Prostate gland (tissue), 2 donors: ENCODE measurements at regions not wholly inside any gene's neighbourhood (a gene's known extent, or its start where the extent isn't known, plus 50 kb on each side); places are given as distances from the start of the nearest gene placed in this dataset.
A peak's percentile ranks its signal among the peaks of the same experiment; 100 is the strongest.

Source experiments
- DNase-seq: peaks from one replicate; pipeline ENCODE4 v3.0.0-alpha.2; 2019; ENCODE audit warnings: low spot score
- H3K27ac ChIP-seq, 2 donors: fragments of 200-600 bp; sonication (generic); 2 replicates each; pipeline ENCODE4 v1.5.1; 2017 to 2019
- H3K27me3 ChIP-seq: fragments of 200-600 bp; sonication (generic); replicated peaks from 2 replicates; pipeline ENCODE4 v1.5.1; 2019; ENCODE audit not compliant: insufficient read depth
- H3K36me3 ChIP-seq, 2 donors: fragments of 200-600 bp; sonication (generic); 1 replicate in 1 of 2; 2 replicates in 1 of 2; pipeline versions ENCODE4 v1.5.1 to v1.8.1; 2017 to 2019
- H3K4me1 ChIP-seq: fragments of 200-600 bp; sonication (generic); replicated peaks from 2 replicates; pipeline ENCODE4 v1.5.1; 2019
- H3K4me3 ChIP-seq, 2 donors: fragments of 200-600 bp; sonication (generic); 2 replicates each; pipeline ENCODE4 v1.5.1; 2017 to 2019
- H3K9me3 ChIP-seq: fragments of 200-600 bp; sonication (generic); 2 replicates; pipeline ENCODE4 v1.5.1; 2017
- POLR2A ChIP-seq: fragments of 450-650 bp; IDR thresholded peaks from one replicate; pipeline ENCODE4 v1.6.1; 2016; ENCODE audit warnings: antibody characterized with exemption, mild to moderate bottlenecking
- POLR2AphosphoS5 ChIP-seq: sonication (generic); formaldehyde crosslinking; IDR thresholded peaks from one replicate; pipeline ENCODE4 v1.6.1; 2017; ENCODE audit warnings: antibody characterized with exemption
- WGBS: methylation state at CpG from one replicate; pipeline ENCODE4 v1.1.5; 2018; 5-methylcytosine and 5-hydroxymethylcytosine counted together
- intact Hi-C: fragments of 100-400 bp; cut with DNase I; formaldehyde crosslinking; loops from one replicate; pipeline ENCODE4 v1.14.2; 2022
- TF ChIP-seq, protein P1 (sequence below), 4 experiments: fragments of 200-600 bp in 2 of 4; fragments of 450-650 bp in 2 of 4; sonication (generic) in 2 of 4; IDR thresholded peaks; 1 replicate in 3 of 4; 2 replicates in 1 of 4; pipeline ENCODE4 v1.5.1; 2016 to 2019; ENCODE audit warnings: antibody characterized with exemption in 4 of 4, mild to moderate bottlenecking in 2 of 4, moderate library complexity in 2 of 4

- peak; percentile 76 for DNase-seq
- H3K36me3 ChIP-seq: no peaks in the 10 kb centered on the region
- H3K27ac ChIP-seq: no peak overlapping the region
- no peaks in the 10 kb centered on the region for H3K9me3 ChIP-seq
- no peaks in the 10 kb centered on the region for H3K27me3 ChIP-seq
- H3K4me1 ChIP-seq: peaks cover 11% of the 10 kb centered on the region
- 32% methylated on average over 6 of the region's 6 CpGs for WGBS
- H3K4me3 ChIP-seq: no peak overlapping the region
- TF ChIP-seq, protein P1, sequence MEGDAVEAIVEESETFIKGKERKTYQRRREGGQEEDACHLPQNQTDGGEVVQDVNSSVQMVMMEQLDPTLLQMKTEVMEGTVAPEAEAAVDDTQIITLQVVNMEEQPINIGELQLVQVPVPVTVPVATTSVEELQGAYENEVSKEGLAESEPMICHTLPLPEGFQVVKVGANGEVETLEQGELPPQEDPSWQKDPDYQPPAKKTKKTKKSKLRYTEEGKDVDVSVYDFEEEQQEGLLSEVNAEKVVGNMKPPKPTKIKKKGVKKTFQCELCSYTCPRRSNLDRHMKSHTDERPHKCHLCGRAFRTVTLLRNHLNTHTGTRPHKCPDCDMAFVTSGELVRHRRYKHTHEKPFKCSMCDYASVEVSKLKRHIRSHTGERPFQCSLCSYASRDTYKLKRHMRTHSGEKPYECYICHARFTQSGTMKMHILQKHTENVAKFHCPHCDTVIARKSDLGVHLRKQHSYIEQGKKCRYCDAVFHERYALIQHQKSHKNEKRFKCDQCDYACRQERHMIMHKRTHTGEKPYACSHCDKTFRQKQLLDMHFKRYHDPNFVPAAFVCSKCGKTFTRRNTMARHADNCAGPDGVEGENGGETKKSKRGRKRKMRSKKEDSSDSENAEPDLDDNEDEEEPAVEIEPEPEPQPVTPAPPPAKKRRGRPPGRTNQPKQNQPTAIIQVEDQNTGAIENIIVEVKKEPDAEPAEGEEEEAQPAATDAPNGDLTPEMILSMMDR (IDR thresholded peaks at IDR 0.05): no peak
- TF ChIP-seq POLR2AphosphoS5: peak; percentile 47
- intact Hi-C loops: no loop called here
Observed at GRCh38 chr6:137729866-137730629, 137.0 kb upstream of the TNFAIP3 start.

- H3K9me3 ChIP-seq: no peaks in the 10 kb centered on the region
- intact Hi-C loops: no loop called here
Observed at GRCh38 chr6:137731600-137731959, 135.5 kb upstream of the TNFAIP3 start.

DNA sequence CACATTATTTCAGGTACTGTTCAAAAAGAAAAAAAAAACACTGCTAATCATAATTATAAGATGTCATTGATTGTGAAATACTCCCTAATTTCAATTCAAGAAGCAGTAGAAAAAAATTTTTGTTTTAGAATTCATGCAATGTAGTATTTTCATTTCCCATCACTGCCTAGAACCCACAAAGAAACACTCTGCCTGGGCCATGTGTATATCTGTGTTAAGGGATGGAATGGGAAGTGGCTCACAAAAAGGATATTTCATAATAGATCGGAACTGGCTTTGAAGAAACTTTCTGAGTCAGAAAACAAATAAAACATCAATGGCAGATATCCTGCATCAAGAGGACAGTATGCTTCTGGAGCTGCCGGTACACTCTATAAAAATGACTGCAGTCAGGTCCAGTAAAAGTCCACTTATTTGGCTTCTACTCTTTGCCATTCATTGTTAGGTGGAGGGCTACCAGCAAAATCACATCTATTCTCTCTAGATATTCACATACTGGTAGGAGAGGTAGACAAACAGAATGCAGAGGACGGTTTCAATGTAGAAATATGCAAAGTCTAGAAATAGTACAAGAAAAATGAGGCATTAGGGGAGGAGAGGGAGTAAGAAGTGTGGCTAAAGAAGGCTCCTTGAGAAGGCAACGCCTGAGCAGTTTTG lies 135.0 kb upstream of the TNFAIP3 start:
- H3K27ac ChIP-seq: peak overlapping the region in 1 of 2 donors; percentile 50
- intact Hi-C loops: no loop called here
- H3K27me3 ChIP-seq: no peaks in the 10 kb centered on the region
- DNase-seq: peak; percentile 51
- H3K9me3 ChIP-seq: no peaks in the 10 kb centered on the region
- H3K4me1 ChIP-seq: peaks cover 11% of the 10 kb centered on the region
- no peaks in the 10 kb centered on the region for H3K36me3 ChIP-seq
- no peak overlapping the region for H3K4me3 ChIP-seq
- TF ChIP-seq, protein P1 (IDR thresholded peaks at IDR 0.05): no peak
- peak; percentile 87 for TF ChIP-seq POLR2AphosphoS5
- WGBS: 24% methylated on average over 4 of the region's 4 CpGs

More at GRCh38 chr6:137731600-137731959, 135.5 kb upstream of the TNFAIP3 start:
- peak overlapping the region in 1 of 2 donors; percentile 50 for H3K27ac ChIP-seq
- no peak for DNase-seq
- TF ChIP-seq, protein P1 (IDR thresholded peaks at IDR 0.05): no peak
- TF ChIP-seq POLR2A (no peak), POLR2AphosphoS5 (no peak)
- no peak overlapping the region for H3K4me3 ChIP-seq
- H3K27me3 ChIP-seq: no peaks in the 10 kb centered on the region
- H3K36me3 ChIP-seq: no peaks in the 10 kb centered on the region
- 27% methylated on average over 2 of the region's 2 CpGs for WGBS
- peaks cover 11% of the 10 kb centered on the region for H3K4me1 ChIP-seq

DNA sequence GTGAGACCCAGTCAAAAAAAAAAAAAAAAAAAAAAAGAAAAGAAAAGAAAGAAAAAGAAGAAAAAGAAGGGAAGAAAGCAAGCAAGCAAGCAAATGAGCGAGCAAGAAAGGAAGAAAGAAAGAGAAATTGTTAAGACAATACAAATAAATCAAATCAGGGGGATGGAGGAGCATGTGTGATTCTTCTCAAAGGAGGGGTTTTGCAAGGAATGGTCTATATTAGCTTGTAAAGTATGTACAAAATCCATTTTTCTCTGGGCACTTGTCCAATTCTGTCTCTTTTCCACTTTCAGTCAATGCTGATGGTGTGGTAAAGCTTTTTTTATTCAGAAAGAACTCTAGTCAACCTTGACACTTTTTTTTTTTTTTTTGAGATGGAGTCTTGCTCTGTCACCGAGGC lies 133.7 kb upstream of the TNFAIP3 start:
- no peak for DNase-seq
- Histone ChIP-seq H3K4me1 (peaks cover 11% of the 10 kb centered on the region), H3K9me3 (no peaks in the 10 kb centered on the region), H3K27me3 (no peaks in the 10 kb centered on the region), H3K36me3 (no peaks in the 10 kb centered on the region), H3K27ac (no peak overlapping the region), H3K4me3 (no peak overlapping the region)
- intact Hi-C loops: no loop called here
- TF ChIP-seq POLR2AphosphoS5 (no peak), POLR2A (no peak)
- TF ChIP-seq, protein P1 (IDR thresholded peaks at IDR 0.05): no peak
- 83% methylated on average over 2 of the region's 2 CpGs for WGBS
